HTR-8/SVneo (cell line): ENCODE measurements at regions not wholly inside any gene's neighbourhood (a gene's known extent, or its start where the extent isn't known, plus 50 kb on each side); places are given as distances from the start of the nearest gene placed in this dataset.
"Not testable (repeated sequence)": the region's sequence is repeated elsewhere in the genome, so short reads cannot be mapped to it uniquely, and the experiment has no call there.

ENCODE experiments used
- DNase-seq: peaks from one replicate; pipeline ENCODE4 v3.0.0; 2011; ENCODE audit warnings: low spot score, mixed read lengths; ENCODE audit not compliant: insufficient read length
- FAIRE-seq: peaks from 2 replicates; lab custom pipeline; 2011; peaks lifted over from hg19 to GRCh38; lab: Jason Lieb, UNC

GRCh38 chr22:23446796-23447350 lies 133.2 kb downstream of the IGLL1 start:
- DNase-seq, result no peak
- no peak for FAIRE-seq

GRCh38 chr22:23446194-23446593 lies 133.9 kb downstream of the IGLL1 start:
- DNase-seq, FAIRE-seq: not testable (repeated sequence)

- DNase-seq, FAIRE-seq: not testable (repeated sequence)
Observed at GRCh38 chr22:23443905-23444304, 136.2 kb downstream of the IGLL1 start.

GRCh38 chr22:23439581-23439980 lies 140.5 kb downstream of the IGLL1 start:
- DNase-seq, FAIRE-seq: not testable (repeated sequence)

- no peak for FAIRE-seq
- no peak for DNase-seq
Observed at GRCh38 chr22:23438216-23438615, 141.9 kb downstream of the IGLL1 start.

GRCh38 chr22:23437779-23438178 lies 142.3 kb downstream of the IGLL1 start:
- DNase-seq (no peak), FAIRE-seq (no peak)

- DNase-seq, FAIRE-seq: not testable (repeated sequence)
Observed at GRCh38 chr22:23437107-23437395, 143.0 kb downstream of the IGLL1 start.

GRCh38 chr22:23436354-23437106 lies 143.6 kb downstream of the IGLL1 start:
- not testable (repeated sequence) for DNase-seq, FAIRE-seq

- not testable (repeated sequence) for DNase-seq
Observed at GRCh38 chr22:23435186-23435585, 144.9 kb downstream of the IGLL1 start.

GRCh38 chr22:23434198-23434830 lies 145.8 kb downstream of the IGLL1 start:
- peak; percentile 9 for FAIRE-seq
- DNase-seq, result not testable (repeated sequence)

More at GRCh38 chr22:23435186-23435585, 144.9 kb downstream of the IGLL1 start:
- FAIRE-seq, result not testable (repeated sequence)

- FAIRE-seq, result peak; percentile 48
- not testable (repeated sequence) for DNase-seq
Observed at GRCh38 chr22:23433127-23434005, 146.7 kb downstream of the IGLL1 start.

GRCh38 chr22:23432719-23433118 lies 147.4 kb downstream of the IGLL1 start:
- DNase-seq, FAIRE-seq: not testable (repeated sequence)

GRCh38 chr22:23431337-23432072 lies 148.6 kb downstream of the IGLL1 start:
- FAIRE-seq (no peak), DNase-seq (no peak)

- not testable (repeated sequence) for FAIRE-seq, DNase-seq
Observed at GRCh38 chr22:23424551-23425068, 155.5 kb downstream of the IGLL1 start.

GRCh38 chr22:23424031-23424430 lies 156.1 kb downstream of the IGLL1 start:
- no peak for FAIRE-seq
- no peak for DNase-seq

GRCh38 chr22:23422281-23422680 lies 157.8 kb downstream of the IGLL1 start:
- not testable (repeated sequence) for FAIRE-seq, DNase-seq

- not testable (repeated sequence) for DNase-seq, FAIRE-seq
Observed at GRCh38 chr22:23421300-23421699, 158.8 kb downstream of the IGLL1 start.

- FAIRE-seq (no peak), DNase-seq (no peak)
Observed at GRCh38 chr22:23419931-23420330, 160.2 kb downstream of the IGLL1 start.

GRCh38 chr22:23419171-23419570 lies 160.9 kb downstream of the IGLL1 start:
- no peak for DNase-seq
- no peak for FAIRE-seq
